Eye (tissue), 1 donor: ENCODE measurements at regions not wholly inside any gene's neighbourhood (a gene's known extent, or its start where the extent isn't known, plus 50 kb on each side); places are given as distances from the start of the nearest gene placed in this dataset.
"Not testable (repeated sequence)": the region's sequence is repeated elsewhere in the genome, so short reads cannot be mapped to it uniquely, and the experiment has no call there.

ENCODE experiments used
- DNase-seq: peaks from one replicate; pipeline ENCODE4 v3.0.0-alpha.2; 2015

- no peak for DNase-seq
These were observed 1094.8 kb downstream of the SUCLG1 start for GRCh38 chr2:83364264-83364663.

GRCh38 chr2:83363138-83363537 lies 1095.9 kb downstream of the SUCLG1 start:
- not testable (repeated sequence) for DNase-seq

GRCh38 chr2:83359336-83359735 lies 1099.7 kb downstream of the SUCLG1 start:
- no peak for DNase-seq

- peak; percentile 47 for DNase-seq
These were observed 1116.2 kb downstream of the SUCLG1 start for GRCh38 chr2:83342860-83343329.

GRCh38 chr2:83340424-83340823 lies 1118.7 kb downstream of the SUCLG1 start:
- peak; percentile 50 for DNase-seq

GRCh38 chr2:83339942-83340341 lies 1119.1 kb downstream of the SUCLG1 start:
- not testable (repeated sequence) for DNase-seq

GRCh38 chr2:83331810-83332209 lies 1127.3 kb downstream of the SUCLG1 start:
- no peak for DNase-seq

- DNase-seq: no peak
These were observed 1136.0 kb downstream of the SUCLG1 start for GRCh38 chr2:83323038-83323437.

- no peak for DNase-seq
These were observed 1139.0 kb downstream of the SUCLG1 start for GRCh38 chr2:83320053-83320452.

GRCh38 chr2:83305758-83306378 lies 1153.2 kb downstream of the SUCLG1 start:
- no peak for DNase-seq

- DNase-seq: no peak
These were observed 1168.0 kb downstream of the SUCLG1 start for GRCh38 chr2:83291083-83291482.

GRCh38 chr2:83282841-83283240 lies 1176.2 kb downstream of the SUCLG1 start:
- no peak for DNase-seq

- peak; percentile 89 for DNase-seq
These were observed 1176.9 kb downstream of the SUCLG1 start for GRCh38 chr2:83282043-83282795.

- peak; percentile 63 for DNase-seq
These were observed 1178.7 kb downstream of the SUCLG1 start for GRCh38 chr2:83280391-83280790.

- no peak for DNase-seq
These were observed 1185.8 kb downstream of the SUCLG1 start for GRCh38 chr2:83273322-83273721.

GRCh38 chr2:83261591-83262136 lies 1197.4 kb downstream of the SUCLG1 start:
- DNase-seq: no peak

GRCh38 chr2:83253848-83254247 lies 1205.2 kb downstream of the SUCLG1 start:
- no peak for DNase-seq

GRCh38 chr2:83251321-83251872 lies 1207.7 kb downstream of the SUCLG1 start:
- DNase-seq: no peak

GRCh38 chr2:83245806-83246537 lies 1213.1 kb downstream of the SUCLG1 start:
- DNase-seq: not testable (repeated sequence)

GRCh38 chr2:83240611-83241010 lies 1218.5 kb downstream of the SUCLG1 start:
- DNase-seq: no peak

GRCh38 chr2:83238111-83238510 lies 1221.0 kb downstream of the SUCLG1 start:
- no peak for DNase-seq

GRCh38 chr2:83234246-83234645 lies 1224.8 kb downstream of the SUCLG1 start:
- DNase-seq: no peak

- no peak for DNase-seq
These were observed 1225.3 kb downstream of the SUCLG1 start for GRCh38 chr2:83233781-83234180.
